TTC549 (cell line): ENCODE measurements at regions not wholly inside any gene's neighbourhood (a gene's known extent, or its start where the extent isn't known, plus 50 kb on each side); places are given as distances from the start of the nearest gene placed in this dataset.

ENCODE experiments used
- FAIRE-seq: peaks from 2 replicates; lab custom pipeline; 2012; peaks lifted over from hg19 to GRCh38; lab: Jason Lieb, UNC

DNA sequence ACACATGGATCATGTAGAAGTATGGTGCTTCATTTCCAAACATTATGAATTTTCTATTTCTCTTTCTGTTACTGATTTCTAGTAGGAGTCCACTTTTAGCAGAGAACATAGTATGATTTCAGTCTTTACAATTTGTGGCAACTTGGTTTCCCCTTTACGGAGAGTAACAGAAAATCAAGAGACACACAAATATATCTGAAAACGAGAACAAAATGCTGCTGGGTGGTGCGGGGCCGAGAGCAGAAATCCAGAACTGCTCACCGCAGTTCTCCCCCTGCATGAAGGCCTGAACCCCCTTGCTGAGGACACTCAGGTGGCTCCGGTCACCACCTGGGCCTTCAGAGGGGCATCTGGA lies 94.5 kb upstream of the FMN2 start:
- no peak for FAIRE-seq

DNA sequence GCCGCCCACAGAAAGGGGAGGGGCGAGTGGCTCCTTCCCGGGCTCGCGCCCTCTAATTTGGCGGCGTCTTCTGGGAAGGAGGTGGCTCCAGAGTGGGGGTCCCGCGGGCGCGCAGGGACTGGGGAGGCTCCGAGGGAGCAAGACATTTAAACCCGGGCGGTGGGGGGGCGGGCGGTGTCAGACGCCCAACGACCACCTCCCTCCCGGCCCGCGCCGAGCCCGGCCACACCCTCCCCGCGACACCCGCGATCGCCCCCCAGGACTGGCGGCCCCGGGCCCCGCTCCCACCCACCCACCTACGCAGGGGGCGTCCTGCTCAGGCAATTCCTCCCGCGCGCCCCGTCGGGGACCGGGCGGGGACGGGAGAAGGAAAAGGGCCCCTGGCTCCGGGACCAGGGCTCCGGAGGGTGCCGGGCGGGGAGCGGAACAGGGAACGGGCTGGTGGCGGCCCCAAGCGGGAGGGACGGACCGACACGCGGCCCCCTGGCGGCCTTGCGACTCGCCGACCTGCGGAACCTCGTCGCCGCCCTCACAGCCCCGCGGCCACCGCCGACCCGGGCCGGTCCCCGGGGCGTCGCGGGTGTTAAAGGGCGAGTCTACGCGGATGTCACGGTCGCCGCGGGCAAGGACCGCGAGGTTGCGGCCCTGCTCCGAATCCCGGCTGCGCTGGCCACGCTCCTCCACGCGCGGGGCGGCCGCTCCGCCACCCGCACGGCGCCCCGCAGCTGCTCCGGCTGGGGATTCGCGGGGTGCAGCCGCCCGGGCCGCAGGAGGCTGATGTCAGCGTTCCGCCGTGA lies 94.0 kb upstream of the FMN2 start:
- FAIRE-seq, result no peak

DNA sequence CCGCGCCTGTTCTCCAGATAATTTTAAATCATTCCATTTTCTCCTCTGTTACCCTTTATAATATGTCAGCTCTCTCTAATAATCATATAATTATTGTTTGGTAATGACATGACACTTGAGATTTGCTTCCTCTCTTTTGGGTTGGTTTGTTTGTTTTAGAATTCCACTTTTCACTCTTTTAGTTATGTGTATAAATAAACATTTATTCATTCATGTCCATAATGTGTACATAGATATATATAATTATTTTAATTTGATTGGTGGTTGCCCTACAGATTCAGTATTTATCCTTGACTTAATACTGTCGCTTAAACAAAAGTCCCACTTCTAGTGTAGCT lies 93.4 kb upstream of the FMN2 start:
- no peak for FAIRE-seq

DNA sequence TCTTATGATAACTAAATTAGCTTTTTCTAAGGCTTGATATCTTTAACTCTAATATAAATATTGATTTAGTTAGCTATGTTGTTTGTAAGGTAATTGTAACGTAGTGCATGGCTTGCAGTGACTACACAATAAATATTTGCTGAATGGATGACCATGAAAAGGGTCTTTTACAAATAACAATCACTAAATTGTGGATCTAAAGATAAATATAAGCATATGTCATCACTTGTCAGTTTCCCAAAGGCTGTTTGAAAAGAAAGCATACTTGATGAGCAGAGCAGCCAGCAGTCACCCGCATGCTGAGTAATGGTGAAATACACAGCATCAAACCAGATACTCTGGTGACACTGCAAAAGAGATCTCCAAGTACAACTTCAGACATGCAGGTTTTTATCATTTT lies 92.5 kb upstream of the FMN2 start:
- FAIRE-seq, result no peak

DNA sequence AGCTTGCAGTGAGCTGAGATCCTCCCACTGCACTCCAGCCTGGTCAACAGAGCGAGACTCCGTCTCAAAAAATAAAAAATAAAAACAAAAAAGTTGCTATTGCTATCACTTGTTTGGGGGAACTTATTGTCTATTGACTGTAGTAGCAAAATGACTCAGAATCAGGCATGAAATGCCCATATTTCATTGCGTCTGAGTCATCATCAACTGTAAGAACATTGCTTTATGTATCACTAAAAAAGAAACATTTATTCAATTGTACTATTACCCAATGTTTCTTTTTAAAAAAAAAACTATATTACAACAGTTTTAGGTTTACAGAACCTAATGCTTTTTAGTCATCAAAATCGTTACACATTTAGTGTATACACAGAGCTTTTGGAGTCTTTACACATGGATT lies 91.0 kb upstream of the FMN2 start:
- no peak for FAIRE-seq

DNA sequence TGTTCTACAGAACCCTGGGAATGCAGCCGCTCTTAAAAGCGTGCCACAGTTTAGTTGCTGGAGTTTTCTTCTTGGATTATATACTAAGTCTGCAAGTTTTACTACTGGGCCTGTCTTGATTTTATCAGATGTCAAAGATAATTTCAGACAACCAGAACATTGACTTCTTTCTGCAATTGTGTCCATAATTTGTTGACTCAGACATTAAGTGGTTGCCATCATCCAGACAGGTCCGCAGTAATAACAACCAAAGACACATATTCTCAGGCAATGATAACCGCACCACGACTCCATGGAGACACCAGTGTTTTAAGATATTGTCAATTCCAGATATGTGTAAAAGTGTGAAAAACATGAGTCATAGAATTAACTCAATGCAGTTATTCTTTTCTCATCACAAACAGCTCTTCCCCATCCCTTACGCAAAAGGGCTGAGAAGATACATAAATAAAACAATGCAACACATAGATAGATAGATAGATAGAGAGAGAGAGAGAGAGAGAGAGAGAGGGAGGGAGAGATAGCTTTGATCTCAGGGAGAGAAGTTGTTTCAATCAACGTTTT lies 90.4 kb upstream of the FMN2 start:
- FAIRE-seq, result no peak

DNA sequence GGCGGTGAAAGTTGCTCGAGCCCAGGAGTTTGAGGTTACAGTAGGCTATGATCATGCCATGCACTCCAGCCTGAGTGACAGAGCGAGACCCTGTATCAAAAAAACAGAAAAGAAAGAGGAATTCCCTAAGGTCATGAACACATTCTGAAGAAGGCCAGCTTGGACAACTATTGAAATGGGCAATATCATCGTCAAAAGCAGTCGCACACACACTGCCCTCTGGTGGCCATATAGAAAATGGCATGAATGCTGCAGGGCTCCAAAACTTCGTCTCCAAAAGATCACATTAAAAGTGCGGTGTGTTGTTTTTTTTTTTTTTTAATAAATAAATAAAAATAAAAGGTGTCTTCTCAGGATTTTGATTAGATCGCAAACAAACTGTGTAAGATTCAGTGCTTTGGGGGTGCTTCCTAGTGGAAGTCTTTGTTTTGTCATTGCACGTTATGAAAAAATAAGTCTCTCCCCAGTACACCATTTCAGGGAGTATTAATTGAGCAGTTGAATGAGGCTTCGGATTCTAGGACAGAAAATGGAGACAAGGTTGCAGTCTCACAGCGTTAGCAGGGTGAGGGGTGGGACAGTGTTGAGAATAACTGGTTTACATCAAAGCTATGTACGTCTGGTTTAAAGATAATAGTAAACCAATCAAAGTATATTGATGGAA lies 87.5 kb upstream of the FMN2 start:
- peak; percentile 90 for FAIRE-seq

DNA sequence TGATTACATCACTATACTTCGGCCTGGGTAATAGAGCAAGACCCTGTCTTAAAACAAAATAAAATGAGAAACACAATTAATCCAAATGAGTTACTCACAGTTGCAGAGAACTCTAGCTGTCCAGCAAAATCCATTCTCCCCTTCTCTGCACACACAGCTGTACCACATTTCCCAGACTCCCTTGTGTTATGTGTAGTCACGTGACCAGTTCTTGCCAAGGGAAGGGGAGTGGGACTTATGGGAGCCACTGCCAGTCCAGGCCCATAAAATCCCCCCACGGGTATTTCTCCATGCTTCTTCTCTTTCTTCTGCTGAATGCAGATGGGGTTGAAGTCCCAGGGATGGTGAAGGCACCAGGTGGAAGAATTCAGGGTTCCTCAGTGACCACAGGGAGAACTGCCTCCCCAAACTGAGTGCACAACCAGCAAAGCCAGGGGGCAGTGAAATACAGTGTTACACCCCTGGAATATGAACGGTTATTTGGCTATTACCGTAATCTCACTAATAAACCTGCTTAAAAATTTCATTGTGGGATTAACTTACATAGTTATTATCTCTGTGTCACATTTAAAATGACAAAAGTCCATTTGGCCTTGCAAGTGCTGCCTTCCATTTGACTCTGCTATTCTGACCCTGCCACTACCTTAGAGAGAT lies 85.6 kb upstream of the FMN2 start:
- FAIRE-seq, result no peak

DNA sequence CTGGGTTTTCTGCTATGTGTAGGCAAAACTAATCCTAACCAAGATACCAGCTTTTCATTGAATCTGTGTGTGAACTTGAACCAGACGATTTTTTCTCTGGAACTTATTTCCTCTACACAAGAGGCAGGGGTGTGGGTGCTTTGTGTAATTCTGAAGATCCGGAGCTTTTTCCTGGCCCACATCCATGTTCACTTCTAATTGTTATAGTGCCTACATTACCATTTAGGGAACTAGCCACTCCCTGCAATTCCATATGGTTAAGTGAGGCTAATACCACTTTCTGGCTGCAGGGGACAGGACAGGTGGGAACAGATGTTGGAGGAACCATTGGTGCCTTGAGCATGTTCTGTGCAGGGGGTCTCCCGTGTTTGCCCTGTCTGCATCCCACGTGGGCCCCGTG lies 83.4 kb upstream of the FMN2 start:
- FAIRE-seq, result no peak

DNA sequence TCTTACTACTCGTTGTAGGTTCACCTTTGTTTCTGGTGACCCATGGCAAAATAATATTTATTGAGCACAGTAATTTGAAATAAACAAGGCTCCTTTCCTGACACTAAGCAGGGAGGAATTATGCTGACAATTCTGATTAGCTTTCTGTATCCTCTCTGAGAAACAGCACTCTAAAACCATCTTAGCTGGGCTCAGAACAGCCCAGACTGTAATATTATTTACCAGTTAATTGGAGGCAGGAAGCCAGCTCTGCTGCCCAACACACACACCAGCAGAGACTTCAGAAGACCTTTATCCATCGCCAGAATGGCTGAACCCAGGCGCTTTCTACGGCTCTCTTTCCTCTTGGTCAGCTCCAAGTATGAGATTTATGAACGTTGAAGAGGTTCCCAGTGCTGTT lies 77.6 kb upstream of the FMN2 start:
- no peak for FAIRE-seq

DNA sequence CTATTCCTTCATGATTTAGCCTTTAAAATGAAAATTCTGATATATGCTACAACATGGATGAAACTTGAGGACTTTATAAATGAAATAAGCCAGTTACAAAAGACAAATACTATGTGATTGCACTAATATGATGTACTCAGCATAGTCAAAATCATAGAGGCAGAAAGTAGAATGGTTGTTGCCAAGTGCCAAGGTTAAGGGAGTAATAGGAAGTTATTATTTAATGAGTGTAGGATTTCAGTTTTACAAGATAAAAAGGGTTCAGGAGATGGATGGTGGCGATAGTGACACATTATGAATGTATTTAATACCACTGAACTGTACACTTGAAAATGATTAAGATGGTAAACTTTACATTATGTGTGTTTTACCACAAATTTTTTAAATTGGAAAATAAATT lies 73.1 kb upstream of the FMN2 start:
- no peak for FAIRE-seq

DNA sequence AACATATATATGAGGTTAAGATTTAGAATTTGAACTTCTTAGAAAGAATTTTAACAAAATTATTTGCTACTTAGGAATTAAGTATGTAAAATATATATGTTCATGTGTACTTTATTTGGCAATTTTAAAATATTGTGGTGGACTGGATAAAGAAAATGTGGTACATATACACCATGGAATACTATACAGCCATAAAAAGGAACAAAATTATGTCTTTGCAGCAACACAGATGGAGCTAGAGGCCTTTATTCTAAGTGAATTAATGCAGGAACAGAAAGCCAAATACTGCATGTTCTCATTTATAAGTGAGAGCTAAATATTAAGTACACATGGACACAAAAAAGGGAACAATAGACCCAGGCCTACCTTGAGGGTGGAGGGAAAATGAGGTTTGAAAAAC lies 72.2 kb upstream of the FMN2 start:
- FAIRE-seq, result no peak

DNA sequence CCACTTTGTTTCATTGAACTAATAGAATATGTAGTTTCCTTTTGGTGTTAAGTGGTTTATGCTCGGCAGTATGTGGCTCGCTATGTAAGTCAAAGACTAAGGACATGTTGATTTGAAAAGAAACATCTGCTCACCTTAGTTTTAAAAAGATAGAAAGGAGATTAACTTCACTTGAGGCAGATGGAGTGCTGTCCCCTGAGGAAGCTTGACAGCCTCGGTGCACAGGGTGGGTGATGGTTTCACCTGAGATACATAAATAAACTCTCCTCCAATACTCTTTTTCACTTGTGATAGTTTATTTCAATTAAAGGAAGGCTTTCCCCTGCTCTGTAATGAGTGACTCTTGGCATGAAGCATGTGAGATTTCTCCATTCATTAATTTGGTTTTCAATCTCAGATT lies 70.8 kb upstream of the FMN2 start:
- FAIRE-seq, result no peak

DNA sequence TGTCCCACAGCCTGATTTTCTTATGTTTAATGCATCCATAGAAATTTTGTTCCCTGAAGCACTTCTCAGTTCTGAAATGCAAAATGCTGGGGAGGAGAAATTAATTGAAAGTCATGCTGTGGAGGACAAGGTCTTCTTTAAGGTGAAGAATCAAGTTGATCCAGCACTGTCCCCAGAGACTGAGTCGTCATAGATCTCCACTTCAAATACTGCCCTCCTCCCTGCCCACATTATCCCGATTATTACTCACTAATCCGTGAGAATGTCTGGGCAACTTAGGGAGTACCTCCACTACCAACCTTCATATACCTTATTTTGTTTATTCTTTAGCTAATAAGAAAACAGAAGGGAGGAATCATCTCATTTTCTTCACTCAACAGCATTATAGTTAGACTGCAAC lies 70.0 kb upstream of the FMN2 start:
- no peak for FAIRE-seq

DNA sequence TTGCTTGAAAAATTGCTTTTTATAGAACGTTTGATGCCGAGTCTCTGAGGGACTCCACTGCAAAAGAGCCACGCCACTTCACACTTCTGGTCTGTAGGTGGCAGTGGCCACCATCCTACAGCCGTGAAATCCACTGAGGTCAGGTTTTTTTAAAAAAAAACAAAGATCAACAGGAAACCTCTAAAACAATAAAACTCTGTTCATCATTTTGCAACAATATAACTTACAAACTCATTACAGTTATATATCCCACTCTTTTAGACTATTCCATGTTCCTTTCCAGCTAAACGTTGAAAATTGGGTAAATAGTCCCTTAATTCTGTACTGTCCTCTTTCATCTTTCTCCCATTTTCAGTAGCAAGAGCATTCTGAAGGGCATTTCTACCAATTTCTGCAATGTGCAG lies 64.6 kb upstream of the FMN2 start:
- peak; percentile 96 for FAIRE-seq

DNA sequence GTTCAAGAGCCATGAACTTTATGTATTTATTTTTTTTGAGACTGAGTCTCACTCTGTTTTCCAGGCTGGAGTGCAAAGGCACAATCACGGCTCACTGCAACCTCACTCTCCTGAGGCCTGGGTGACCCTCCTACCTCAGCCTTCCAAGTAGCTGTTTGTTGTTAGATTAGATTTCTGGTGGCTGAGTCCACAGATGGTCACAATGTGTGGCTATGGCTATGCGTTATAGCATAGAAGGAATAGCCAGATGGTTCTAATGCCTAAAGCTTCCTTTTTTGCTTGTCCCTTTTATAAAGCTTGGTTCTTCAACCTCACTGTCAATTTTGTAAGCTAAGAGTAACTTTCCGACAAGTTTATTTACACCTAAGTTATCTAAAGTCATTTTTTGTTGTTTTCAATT lies 62.3 kb upstream of the FMN2 start:
- FAIRE-seq, result no peak

DNA sequence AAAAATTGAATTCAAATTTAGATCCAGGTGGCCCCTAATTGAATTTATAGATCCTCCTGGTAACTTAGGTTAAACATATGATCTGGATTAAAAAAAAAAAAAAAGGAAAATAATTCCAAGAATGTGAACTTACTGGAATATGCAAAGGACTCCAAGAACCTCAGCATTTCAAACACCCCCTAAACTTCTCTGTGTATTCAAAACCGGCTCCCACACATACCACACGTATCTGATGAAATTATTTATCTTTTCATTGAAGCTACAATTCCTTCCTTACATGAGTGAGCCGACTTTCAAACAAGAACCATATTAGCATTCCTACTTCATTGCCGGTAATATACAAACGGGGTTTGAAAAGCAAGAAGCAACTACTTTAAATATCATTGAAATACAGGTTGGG lies 61.4 kb upstream of the FMN2 start:
- FAIRE-seq, result no peak

DNA sequence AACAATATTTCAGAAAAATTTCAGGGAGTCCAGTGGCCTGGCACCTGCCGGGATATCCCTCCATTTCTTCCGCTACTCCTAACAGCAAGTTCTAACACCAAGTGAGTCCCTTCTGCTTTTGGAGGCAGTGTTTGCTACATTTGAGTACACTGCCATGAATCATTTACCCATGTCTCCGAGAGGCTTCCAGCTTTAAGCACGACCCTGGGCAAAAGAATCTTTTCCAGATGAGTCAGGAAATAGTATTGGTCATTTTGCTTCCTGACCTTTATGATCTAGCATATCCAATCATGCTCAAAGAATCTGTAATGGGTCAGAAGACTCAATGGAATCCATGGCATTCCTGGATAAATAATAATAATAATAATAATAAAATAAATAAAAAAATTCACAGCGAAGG lies 60.7 kb upstream of the FMN2 start:
- no peak for FAIRE-seq

DNA sequence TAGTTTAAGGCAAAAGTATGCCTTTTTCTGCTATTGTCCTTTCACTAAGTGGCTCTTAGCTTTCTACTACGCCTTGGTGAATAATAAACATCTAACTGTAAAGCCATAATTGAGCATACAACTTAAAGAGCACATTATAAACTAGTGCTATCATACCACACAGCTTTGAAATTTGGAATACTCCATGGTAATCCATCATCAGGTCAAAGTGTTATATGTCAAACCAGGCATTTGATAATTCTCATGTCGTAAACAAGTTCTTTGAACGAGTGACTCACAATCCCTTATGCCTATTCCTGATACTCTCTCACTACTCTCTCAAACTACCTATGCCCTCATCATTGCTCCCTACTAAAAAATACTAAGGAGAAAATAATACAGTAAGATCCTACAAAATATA lies 60.3 kb upstream of the FMN2 start:
- FAIRE-seq, result no peak

DNA sequence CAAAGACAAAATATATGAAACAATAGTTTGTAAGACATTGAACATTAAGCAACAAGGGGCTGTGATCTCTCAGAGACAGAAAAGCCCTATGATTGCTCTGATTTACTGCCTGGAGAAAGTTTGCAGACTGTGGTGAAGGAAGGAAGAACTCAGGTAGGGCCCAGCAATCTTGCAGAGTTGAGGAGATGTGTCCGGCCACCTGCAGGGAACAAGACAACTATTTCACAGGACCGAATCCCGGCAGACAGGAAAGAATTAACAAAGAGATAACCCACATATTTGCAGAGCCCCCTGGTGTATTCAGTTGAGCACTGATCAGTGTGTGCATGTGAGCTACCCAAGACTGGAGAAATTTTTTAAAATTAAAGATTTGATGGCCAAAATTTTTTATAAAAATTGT lies 58.3 kb upstream of the FMN2 start:
- no peak for FAIRE-seq

DNA sequence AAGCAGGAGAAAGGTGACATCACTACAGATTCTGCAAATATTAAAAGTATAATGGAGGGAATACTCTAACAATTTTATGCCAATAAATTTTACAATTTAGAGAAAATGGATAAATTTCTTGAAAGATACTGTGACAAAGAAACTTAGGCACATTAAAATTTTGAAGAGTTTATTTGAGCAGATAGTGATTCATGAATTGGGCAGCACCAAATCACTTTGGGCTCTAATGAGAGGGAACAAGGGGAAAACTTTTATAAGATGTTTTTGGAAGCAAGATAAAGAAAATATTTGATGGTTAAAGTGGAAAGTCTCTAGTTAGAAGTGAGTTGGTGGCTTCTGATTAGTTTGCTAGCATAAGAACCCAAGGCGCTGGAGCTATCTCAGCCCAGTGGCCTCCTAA lies 55.2 kb upstream of the FMN2 start:
- FAIRE-seq, result no peak
